Prostate gland (tissue), 2 donors: ENCODE measurements at regions not wholly inside any gene's neighbourhood (a gene's known extent, or its start where the extent isn't known, plus 50 kb on each side); places are given as distances from the start of the nearest gene placed in this dataset.

Experiments used
- POLR2A ChIP-seq: fragments of 450-650 bp; IDR thresholded peaks from one replicate; pipeline ENCODE4 v1.6.1; 2016; ENCODE audit warnings: antibody characterized with exemption, mild to moderate bottlenecking
- POLR2AphosphoS5 ChIP-seq: sonication (generic); formaldehyde crosslinking; IDR thresholded peaks from one replicate; pipeline ENCODE4 v1.6.1; 2017; ENCODE audit warnings: antibody characterized with exemption
- TF ChIP-seq, protein P1 (sequence below), 4 experiments: fragments of 200-600 bp in 2 of 4; fragments of 450-650 bp in 2 of 4; sonication (generic) in 2 of 4; IDR thresholded peaks; 1 replicate in 3 of 4; 2 replicates in 1 of 4; pipeline ENCODE4 v1.5.1; 2016 to 2019; ENCODE audit warnings: antibody characterized with exemption in 4 of 4, mild to moderate bottlenecking in 2 of 4, moderate library complexity in 2 of 4

GRCh38 chr2:38178119-38178518, 102.2 kb upstream of the CYP1B1 start:
- no peak for TF ChIP-seq POLR2A
- TF ChIP-seq, protein P1, sequence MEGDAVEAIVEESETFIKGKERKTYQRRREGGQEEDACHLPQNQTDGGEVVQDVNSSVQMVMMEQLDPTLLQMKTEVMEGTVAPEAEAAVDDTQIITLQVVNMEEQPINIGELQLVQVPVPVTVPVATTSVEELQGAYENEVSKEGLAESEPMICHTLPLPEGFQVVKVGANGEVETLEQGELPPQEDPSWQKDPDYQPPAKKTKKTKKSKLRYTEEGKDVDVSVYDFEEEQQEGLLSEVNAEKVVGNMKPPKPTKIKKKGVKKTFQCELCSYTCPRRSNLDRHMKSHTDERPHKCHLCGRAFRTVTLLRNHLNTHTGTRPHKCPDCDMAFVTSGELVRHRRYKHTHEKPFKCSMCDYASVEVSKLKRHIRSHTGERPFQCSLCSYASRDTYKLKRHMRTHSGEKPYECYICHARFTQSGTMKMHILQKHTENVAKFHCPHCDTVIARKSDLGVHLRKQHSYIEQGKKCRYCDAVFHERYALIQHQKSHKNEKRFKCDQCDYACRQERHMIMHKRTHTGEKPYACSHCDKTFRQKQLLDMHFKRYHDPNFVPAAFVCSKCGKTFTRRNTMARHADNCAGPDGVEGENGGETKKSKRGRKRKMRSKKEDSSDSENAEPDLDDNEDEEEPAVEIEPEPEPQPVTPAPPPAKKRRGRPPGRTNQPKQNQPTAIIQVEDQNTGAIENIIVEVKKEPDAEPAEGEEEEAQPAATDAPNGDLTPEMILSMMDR (IDR thresholded peaks at IDR 0.05): no peak
- TF ChIP-seq POLR2AphosphoS5: no peak
